GM19452 (cell line): ENCODE measurements at regions not wholly inside any gene's neighbourhood (a gene's known extent, or its start where the extent isn't known, plus 50 kb on each side); places are given as distances from the start of the nearest gene placed in this dataset.
"Not testable (repeated sequence)": the region's sequence is repeated elsewhere in the genome, so short reads cannot be mapped to it uniquely, and the experiment has no call there.

Source experiments
- ATAC-seq: cut with Tn5 transposase; IDR thresholded peaks from one replicate; pipeline ENCODE4 v1.9.1; 2021; ENCODE audit not compliant: unreplicated experiment

GRCh38 chr6:19562468-19562867 lies 274.7 kb upstream of the ID4 start:
- no peak for ATAC-seq

GRCh38 chr6:19569563-19569962 lies 267.6 kb upstream of the ID4 start:
- no peak for ATAC-seq

- no peak for ATAC-seq
These were observed 266.0 kb upstream of the ID4 start for GRCh38 chr6:19571176-19571575.

- ATAC-seq = no peak
These were observed 258.7 kb upstream of the ID4 start for GRCh38 chr6:19578481-19578880.

GRCh38 chr6:19584207-19584606 lies 253.0 kb upstream of the ID4 start:
- not testable (repeated sequence) for ATAC-seq

GRCh38 chr6:19587238-19587942 lies 249.8 kb upstream of the ID4 start:
- no peak for ATAC-seq

GRCh38 chr6:19590501-19591131 lies 246.6 kb upstream of the ID4 start:
- ATAC-seq = no peak

- ATAC-seq = no peak
These were observed 239.3 kb upstream of the ID4 start for GRCh38 chr6:19597809-19598320.

GRCh38 chr6:19599796-19600464 lies 237.2 kb upstream of the ID4 start:
- no peak for ATAC-seq

GRCh38 chr6:19602434-19603013 lies 234.6 kb upstream of the ID4 start:
- ATAC-seq = no peak

- ATAC-seq = no peak
These were observed 233.4 kb upstream of the ID4 start for GRCh38 chr6:19603721-19604120.

GRCh38 chr6:19605624-19606023 lies 231.5 kb upstream of the ID4 start:
- no peak for ATAC-seq

- no peak for ATAC-seq
These were observed 228.6 kb upstream of the ID4 start for GRCh38 chr6:19608546-19608945.

- no peak for ATAC-seq
These were observed 227.1 kb upstream of the ID4 start for GRCh38 chr6:19609972-19610641.

- not testable (repeated sequence) for ATAC-seq
These were observed 224.3 kb upstream of the ID4 start for GRCh38 chr6:19612672-19613466.

- ATAC-seq = no peak
These were observed 223.5 kb upstream of the ID4 start for GRCh38 chr6:19613678-19614077.

GRCh38 chr6:19616022-19616421 lies 221.1 kb upstream of the ID4 start:
- ATAC-seq = no peak

- no peak for ATAC-seq
These were observed 204.9 kb upstream of the ID4 start for GRCh38 chr6:19632230-19632629.

- no peak for ATAC-seq
These were observed 204.4 kb upstream of the ID4 start for GRCh38 chr6:19632786-19633185.

GRCh38 chr6:19635728-19636127 lies 201.4 kb upstream of the ID4 start:
- no peak for ATAC-seq
